Kidney (tissue), 13 donors: ENCODE measurements at regions not wholly inside any gene's neighbourhood (a gene's known extent, or its start where the extent isn't known, plus 50 kb on each side); places are given as distances from the start of the nearest gene placed in this dataset.

Experiments used
- DNase-seq, 5 donors: peaks; one replicate each; pipeline ENCODE4 v3.0.0-alpha.2; 2013 to 2020
- FAIRE-seq: peaks from 2 replicates; lab custom pipeline; 2012; peaks lifted over from hg19 to GRCh38; lab: Jason Lieb, UNC
- H3K27ac ChIP-seq, 2 donors: one replicate each; pipeline ENCODE4 v1.7.0; 2013; ENCODE audit warnings: low read depth in 2 of 2, low read length in 2 of 2, inconsistent platforms in 1 of 2
- H3K27me3 ChIP-seq: one replicate; pipeline ENCODE4 v1.7.1; 2013; ENCODE audit warnings: low read length, inconsistent platforms; ENCODE audit not compliant: control insufficient read depth, insufficient read depth
- H3K36me3 ChIP-seq, 3 donors: one replicate each; pipeline versions ENCODE4 v1.7.0 to v1.7.1; 2013; ENCODE audit warnings: low read length in 3 of 3, control low read depth in 1 of 3, inconsistent platforms in 1 of 3; ENCODE audit not compliant: insufficient read depth in 3 of 3, control insufficient read depth in 2 of 3
- H3K4me1 ChIP-seq, 3 donors: one replicate each; pipeline versions ENCODE4 v1.7.0 to v1.7.1; 2013; ENCODE audit warnings: low read length in 3 of 3, inconsistent platforms in 1 of 3, low read depth in 1 of 3; ENCODE audit not compliant: control insufficient read depth in 2 of 3, insufficient read depth in 2 of 3
- H3K4me3 ChIP-seq, 3 donors: one replicate each; pipeline versions ENCODE4 v1.7.0 to v1.8.1; 2013; ENCODE audit warnings: low read length in 3 of 3, control low read depth in 1 of 3, inconsistent platforms in 1 of 3
- H3K9ac ChIP-seq, 3 donors: one replicate each; pipeline versions ENCODE4 v1.7.0 to v1.7.1; 2013; ENCODE audit warnings: low read length in 3 of 3, control low read depth in 1 of 3, inconsistent platforms in 1 of 3
- H3K9me3 ChIP-seq, 3 donors: one replicate each; pipeline versions ENCODE4 v1.7.0 to v1.7.1; 2013; ENCODE audit warnings: low read length in 3 of 3, control low read depth in 1 of 3, inconsistent platforms in 1 of 3; ENCODE audit not compliant: control insufficient read depth in 2 of 3, insufficient read depth in 1 of 3
- intact Hi-C: fragments of 100-400 bp; cut with DNase I; formaldehyde crosslinking; loops from one replicate; pipeline ENCODE4 v1.11.1; 2022
- TF ChIP-seq, protein P1 (sequence below): IDR thresholded peaks from 3 replicates; pipeline ENCODE4 v1.5.1; 2012; ENCODE audit warnings: mild to moderate bottlenecking, moderate library complexity, borderline replicate concordance; ENCODE audit not compliant: insufficient read depth; ENCODE audit errors: extremely low read depth
- donor health status: control.
- donor health status: control.
- donor health status: control.
- donor health status: control.
- donor health status: control.
- donor health status: DM: yes; HTN: yes; CAD: no.
- donor health status: Normal renal cell carcinoma (clear cell type).

DNA sequence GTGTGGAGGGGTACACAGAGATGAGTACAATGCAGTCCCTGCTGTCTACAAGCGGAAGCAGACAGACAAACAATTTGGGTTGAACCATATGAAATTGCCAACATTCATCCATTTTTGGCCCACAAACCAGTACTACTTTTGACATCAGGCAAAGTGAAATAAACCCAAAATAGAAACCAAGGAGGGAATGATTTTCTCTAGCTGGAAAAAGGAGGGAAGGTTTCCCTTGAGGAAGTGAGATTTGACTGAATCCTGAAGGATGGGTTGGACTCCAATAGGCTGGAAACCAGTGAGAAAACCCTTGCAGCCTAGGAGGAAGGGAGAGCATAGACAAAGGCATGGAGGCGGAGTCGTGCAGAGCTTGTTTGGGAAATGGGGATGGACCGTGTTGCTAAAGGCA is 63.5 kb upstream of the PJA1 start:
- DNase-seq = no peak

DNA sequence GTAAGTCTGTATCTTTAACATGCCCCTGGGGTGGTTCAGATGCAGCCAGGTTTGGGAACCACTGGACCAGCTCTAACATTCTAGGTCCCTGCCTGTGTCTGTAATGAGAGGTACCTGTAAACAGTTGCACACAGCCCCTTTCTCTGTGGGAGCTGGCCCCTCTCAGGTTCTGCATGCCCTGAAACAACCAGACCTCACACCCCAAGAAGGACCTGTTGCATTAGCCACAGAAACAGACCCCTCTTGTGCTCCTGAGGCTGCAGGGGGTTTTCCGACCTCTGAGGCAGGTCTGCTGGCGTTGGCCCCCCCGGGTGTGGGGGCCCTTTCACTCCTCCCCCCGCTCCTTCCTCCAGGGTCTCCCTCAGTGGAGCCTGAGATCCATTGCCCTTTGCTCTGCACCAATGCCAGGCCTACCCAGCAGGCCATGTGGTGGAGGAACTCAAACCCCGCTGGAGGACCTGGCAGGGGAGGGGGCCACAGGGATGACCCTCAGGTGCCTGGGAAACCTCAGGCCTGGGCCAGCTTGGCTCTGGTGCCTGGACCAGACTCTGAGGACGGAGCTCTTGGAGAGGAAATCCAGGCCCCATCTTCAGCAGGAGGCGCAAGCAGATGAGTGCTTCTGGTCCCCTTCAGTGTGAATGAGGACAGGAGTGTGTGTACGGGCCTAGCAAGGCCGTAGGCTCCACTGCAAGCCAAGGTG is 61.4 kb upstream of the PJA1 start:
- H3K27me3 ChIP-seq = no peaks in the 10 kb centered on the region
- TF ChIP-seq, protein P1, sequence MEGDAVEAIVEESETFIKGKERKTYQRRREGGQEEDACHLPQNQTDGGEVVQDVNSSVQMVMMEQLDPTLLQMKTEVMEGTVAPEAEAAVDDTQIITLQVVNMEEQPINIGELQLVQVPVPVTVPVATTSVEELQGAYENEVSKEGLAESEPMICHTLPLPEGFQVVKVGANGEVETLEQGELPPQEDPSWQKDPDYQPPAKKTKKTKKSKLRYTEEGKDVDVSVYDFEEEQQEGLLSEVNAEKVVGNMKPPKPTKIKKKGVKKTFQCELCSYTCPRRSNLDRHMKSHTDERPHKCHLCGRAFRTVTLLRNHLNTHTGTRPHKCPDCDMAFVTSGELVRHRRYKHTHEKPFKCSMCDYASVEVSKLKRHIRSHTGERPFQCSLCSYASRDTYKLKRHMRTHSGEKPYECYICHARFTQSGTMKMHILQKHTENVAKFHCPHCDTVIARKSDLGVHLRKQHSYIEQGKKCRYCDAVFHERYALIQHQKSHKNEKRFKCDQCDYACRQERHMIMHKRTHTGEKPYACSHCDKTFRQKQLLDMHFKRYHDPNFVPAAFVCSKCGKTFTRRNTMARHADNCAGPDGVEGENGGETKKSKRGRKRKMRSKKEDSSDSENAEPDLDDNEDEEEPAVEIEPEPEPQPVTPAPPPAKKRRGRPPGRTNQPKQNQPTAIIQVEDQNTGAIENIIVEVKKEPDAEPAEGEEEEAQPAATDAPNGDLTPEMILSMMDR = no peak
- no peak overlapping the region for H3K27ac ChIP-seq
- H3K4me1 ChIP-seq = no peaks in the 10 kb centered on the region
- H3K36me3 ChIP-seq = no peaks in the 10 kb centered on the region
- H3K9me3 ChIP-seq = no peaks in the 10 kb centered on the region
- no peak overlapping the region for H3K4me3 ChIP-seq
- no peak for DNase-seq
- intact Hi-C loops = no loop called here
- no peak for FAIRE-seq
- no peak overlapping the region for H3K9ac ChIP-seq

More for the DNA sequence above, 63.5 kb upstream of the PJA1 start:
- no peaks in the 10 kb centered on the region for H3K9me3 ChIP-seq
- intact Hi-C loops = no loop called here
- H3K27me3 ChIP-seq = no peaks in the 10 kb centered on the region
- no peak overlapping the region for H3K4me3 ChIP-seq
- TF ChIP-seq, protein P1 = no peak
- H3K9ac ChIP-seq = no peak overlapping the region
- H3K36me3 ChIP-seq = no peaks in the 10 kb centered on the region
- no peak for FAIRE-seq
- no peak overlapping the region for H3K27ac ChIP-seq
- no peaks in the 10 kb centered on the region for H3K4me1 ChIP-seq

DNA sequence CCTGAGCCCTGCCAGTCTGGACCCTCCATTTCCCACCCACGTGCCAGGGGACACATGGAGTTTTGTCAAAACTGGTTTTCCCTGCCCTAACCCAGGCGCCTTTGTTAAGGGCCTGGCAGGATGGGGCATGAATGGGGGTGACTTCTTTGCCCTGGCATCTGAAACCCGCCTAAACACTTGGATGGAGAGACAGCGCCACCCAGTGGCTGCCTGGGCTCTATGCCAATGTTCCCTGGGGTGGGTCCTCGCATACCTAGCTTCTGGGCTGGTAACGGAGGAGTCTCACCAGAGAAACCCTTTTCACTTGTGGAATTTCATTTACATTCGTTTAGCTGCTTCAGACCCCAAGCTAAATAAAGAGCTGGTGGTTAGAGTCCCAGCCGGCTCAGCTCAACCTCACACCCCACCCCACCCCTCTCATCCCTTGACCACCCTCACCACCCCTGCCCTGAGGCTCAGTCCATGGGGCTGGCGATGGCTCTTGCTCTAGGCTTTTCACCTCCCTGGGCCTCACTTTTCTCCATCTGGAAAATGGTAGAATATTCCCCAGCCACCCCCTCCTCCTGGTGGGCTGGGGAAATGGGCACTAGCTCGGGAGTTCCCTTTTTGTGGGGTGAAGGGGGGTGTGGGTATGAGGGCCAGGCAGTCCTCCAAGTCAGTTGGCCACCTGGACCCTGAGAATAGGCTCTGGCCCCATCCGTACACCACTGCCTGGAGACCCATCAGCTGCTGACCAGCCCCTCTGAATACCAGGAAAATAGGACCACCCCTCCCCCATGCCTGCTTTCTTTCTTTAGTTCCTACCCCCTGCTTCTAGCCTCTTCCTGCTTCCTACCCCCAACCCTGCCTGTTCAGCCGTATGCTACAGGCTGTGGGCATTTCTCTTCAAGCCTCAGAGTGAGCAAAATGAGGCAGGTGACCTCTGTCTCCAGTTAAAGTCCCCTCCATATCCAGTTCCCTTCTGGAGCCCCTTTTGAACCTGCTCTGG is 57.1 kb upstream of the PJA1 start:
- Histone ChIP-seq H3K27me3 (no peaks in the 10 kb centered on the region), H3K4me3 (no peak overlapping the region), H3K36me3 (no peaks in the 10 kb centered on the region), H3K4me1 (no peaks in the 10 kb centered on the region), H3K27ac (no peak overlapping the region), H3K9ac (no peak overlapping the region), H3K9me3 (no peaks in the 10 kb centered on the region)
- intact Hi-C loops = no loop called here
- TF ChIP-seq, protein P1 = peak; percentile 75
- FAIRE-seq = no peak
- DNase-seq = peak; percentile 82 to 89 (median 87)
